Muscle layer of colon (tissue), 2 donors: ENCODE measurements at regions not wholly inside any gene's neighbourhood (a gene's known extent, or its start where the extent isn't known, plus 50 kb on each side); places are given as distances from the start of the nearest gene placed in this dataset.

Source experiments
- H3K27ac ChIP-seq: one replicate; pipeline ENCODE4 v1.7.0; 2013; ENCODE audit warnings: low read depth, mild to moderate bottlenecking, low read length, moderate library complexity
- H3K27me3 ChIP-seq, 2 donors: one replicate each; pipeline ENCODE4 v1.7.0; 2013; ENCODE audit warnings: low read length in 2 of 2, mild to moderate bottlenecking in 2 of 2; ENCODE audit not compliant: insufficient read depth in 2 of 2, control insufficient read depth in 1 of 2
- H3K36me3 ChIP-seq: one replicate; pipeline ENCODE4 v1.7.0; 2013; ENCODE audit warnings: mild to moderate bottlenecking, low read length; ENCODE audit not compliant: insufficient read depth
- H3K4me1 ChIP-seq: one replicate; pipeline ENCODE4 v1.7.0; 2013; ENCODE audit warnings: mild to moderate bottlenecking, low read length; ENCODE audit not compliant: insufficient read depth
- H3K4me3 ChIP-seq, 2 donors: one replicate each; pipeline ENCODE4 v1.7.0; 2013; ENCODE audit warnings: low read length in 2 of 2, low read depth in 1 of 2, mild to moderate bottlenecking in 1 of 2, moderate library complexity in 1 of 2
- H3K9ac ChIP-seq: one replicate; pipeline ENCODE4 v1.7.0; 2013; ENCODE audit warnings: low read length
- H3K9me3 ChIP-seq: one replicate; pipeline ENCODE4 v1.7.0; 2013; ENCODE audit warnings: mild to moderate bottlenecking, low read length
- donor health status: abdominal sarcoma.
- donor health status: Adenocarcinoma of cecum.

DNA sequence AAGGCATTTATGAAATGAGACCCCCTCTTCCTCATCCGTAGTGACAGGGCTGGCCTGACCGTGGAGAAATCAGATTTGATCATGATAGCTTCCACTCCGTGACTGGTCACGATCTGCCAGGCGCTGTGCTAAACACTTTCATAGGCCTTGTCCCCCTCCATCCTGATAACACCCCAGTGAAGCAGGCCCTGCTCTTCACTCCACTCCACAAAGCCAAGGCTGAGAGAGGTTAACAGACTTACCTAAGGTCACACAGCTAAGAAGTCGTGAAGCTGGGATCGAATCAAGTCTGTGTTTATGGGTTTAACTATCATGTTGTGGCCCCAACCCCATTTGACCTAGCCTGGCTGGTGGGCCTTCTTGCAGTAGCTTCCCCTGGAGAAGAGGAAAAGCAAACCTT lies 53.3 kb upstream of the IL17B start:
- H3K36me3 ChIP-seq = peaks cover 36% of the 10 kb centered on the region
- H3K27ac ChIP-seq = peak overlapping the region; percentile 19
- no peak overlapping the region for H3K4me3 ChIP-seq
- no peaks in the 10 kb centered on the region for H3K9me3 ChIP-seq
- peaks cover 18% of the 10 kb centered on the region for H3K4me1 ChIP-seq
- H3K27me3 ChIP-seq = no peaks in the 10 kb centered on the region
- H3K9ac ChIP-seq = no peak overlapping the region

DNA sequence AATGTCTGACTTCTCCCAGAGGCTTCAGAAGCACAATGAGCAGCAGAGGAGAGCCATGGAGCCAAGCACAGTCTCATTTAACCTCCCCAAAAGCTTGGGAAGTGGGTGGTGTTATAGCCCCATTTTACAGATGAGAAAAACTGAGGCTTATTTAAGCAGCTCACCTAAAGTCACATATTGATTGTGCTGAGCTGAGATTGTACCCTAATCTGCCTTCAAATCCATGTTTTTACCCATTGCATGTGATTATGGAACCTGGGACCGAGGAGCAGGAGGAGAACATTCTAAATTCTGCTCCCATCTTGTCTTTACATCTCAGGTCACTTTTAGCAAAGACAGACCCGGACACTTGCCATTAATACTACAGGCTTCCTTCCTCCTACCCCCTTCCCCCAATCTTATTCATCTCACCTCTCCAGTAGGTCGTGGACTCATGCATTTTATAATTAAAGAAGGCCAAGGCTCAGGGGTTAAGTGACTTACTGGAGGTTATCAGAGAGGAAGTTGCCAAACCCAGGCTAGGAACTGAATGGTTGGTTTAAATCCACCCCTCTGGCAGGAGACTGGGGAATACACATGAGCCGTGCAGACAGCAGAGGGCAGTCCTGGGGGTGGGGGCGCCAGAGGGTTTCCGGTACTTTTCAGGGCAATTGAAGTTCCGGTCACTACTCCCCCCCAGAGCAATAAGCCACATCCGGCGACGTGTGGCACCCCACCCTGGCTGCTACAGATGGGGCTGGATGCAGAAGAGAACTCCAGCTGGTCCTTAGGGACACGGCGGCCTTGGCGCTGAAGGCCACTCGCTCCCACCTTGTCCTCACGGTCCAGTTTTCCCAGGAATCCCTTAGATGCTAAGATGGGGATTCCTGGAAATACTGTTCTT lies 51.0 kb upstream of the IL17B start:
- Histone ChIP-seq H3K9ac (no peak overlapping the region), H3K4me3 (no peak overlapping the region), H3K4me1 (peaks cover 7% of the 10 kb centered on the region), H3K36me3 (peaks cover 59% of the 10 kb centered on the region), H3K27me3 (no peaks in the 10 kb centered on the region), H3K9me3 (no peaks in the 10 kb centered on the region), H3K27ac (peak overlapping the region; percentile 68)
